HepG2 (cell line): ENCODE measurements at regions not wholly inside any gene's neighbourhood (a gene's known extent, or its start where the extent isn't known, plus 50 kb on each side); places are given as distances from the start of the nearest gene placed in this dataset.

Source experiments
- ATAC-seq: fragments of 200-7000 bp; cut with Tn5 transposase; 3 replicates; pipeline ENCODE4 v1.9.1; 2020; ENCODE audit warnings: mild to moderate bottlenecking, moderate library complexity
- BruUV-seq: library from RNA; stranded (reverse); fragments of 400-500 nt; replicated peaks from 2 replicates; lab custom pipeline; 2021; lab: Mats Ljungman, UMichigan
- CTCF ChIA-PET: fragments of 300-600 bp; formaldehyde crosslinking; extraction: SDS; loops from one replicate; lab custom pipeline; 2021; ENCODE audit warnings: low total read pairs, inconsistent platforms, low intra/inter-chr PET ratio; lab: Yijun Ruan, JAX
- POLR2A ChIA-PET: fragments of 350-600 bp; sonication (Branson Sonifier 250); formaldehyde crosslinking; loops from one replicate; lab custom pipeline; 2020; ENCODE audit warnings: antibody characterized with exemption, inconsistent platforms; lab: Yijun Ruan, JAX
- DNase-seq: peaks from one replicate; pipeline ENCODE4 v3.0.0-alpha.2; 2015; ENCODE audit warnings: low spot score
- FAIRE-seq: peaks from 3 replicates; lab custom pipeline; 2011; peaks lifted over from hg19 to GRCh38; lab: Jason Lieb, UNC
- H2AFZ ChIP-seq: one replicate; pipeline ENCODE4 v1.6.1; 2011; ENCODE audit warnings: low read length, inconsistent platforms
- H3K27ac ChIP-seq: fragments of 300-600 bp; 3 replicates; pipeline ENCODE4 v1.8.0; 2011; ENCODE audit warnings: mixed run types, mild to moderate bottlenecking, mixed read lengths, low read length, inconsistent platforms; ENCODE audit not compliant: insufficient read depth; ENCODE audit errors: extremely low read length
- H3K27me3 ChIP-seq, 2 experiments: fragments of 200-600 bp in 1 of 2; 2 replicates in 1 of 2; 3 replicates in 1 of 2; pipeline versions ENCODE4 v1.6.0 to v1.8.0; 2011; ENCODE audit warnings: low read length in 2 of 2, mild to moderate bottlenecking in 2 of 2, moderate library complexity in 2 of 2, inconsistent platforms in 1 of 2; ENCODE audit not compliant: insufficient read depth in 2 of 2, control insufficient read depth in 1 of 2
- H3K36me3 ChIP-seq, 2 experiments: fragments of 200-600 bp in 1 of 2; replicated peaks in 1 of 2; 2 replicates in 1 of 2; 3 replicates in 1 of 2; pipeline versions ENCODE4 v1.5.1 to v1.8.0; 2011; ENCODE audit warnings: low read length in 2 of 2, inconsistent platforms in 1 of 2; ENCODE audit not compliant: insufficient read depth in 2 of 2, control insufficient read depth in 1 of 2
- H3K4me1 ChIP-seq: 2 replicates; pipeline ENCODE4 v1.5.1; 2012; ENCODE audit warnings: low read length, inconsistent platforms; ENCODE audit not compliant: insufficient read depth
- H3K4me2 ChIP-seq: 2 replicates; pipeline ENCODE4 v1.6.0; 2011; ENCODE audit warnings: low read depth, low read length, inconsistent platforms
- H3K4me3 ChIP-seq, 3 experiments: fragments of 200-600 bp in 1 of 3; sonication (generic), shearing (Covaris generic) in 1 of 3; replicated peaks in 1 of 3; 2 replicates each; pipeline ENCODE4 v1.5.1; 2011 to 2016; ENCODE audit warnings: low read length in 3 of 3, inconsistent platforms in 2 of 3, low read depth in 2 of 3, mild to moderate bottlenecking in 2 of 3, control low read depth in 1 of 3, mixed read lengths in 1 of 3; ENCODE audit not compliant: insufficient read depth in 1 of 3
- H3K79me2 ChIP-seq: one replicate; pipeline ENCODE4 v1.6.1; 2011; ENCODE audit warnings: low read length, inconsistent platforms; ENCODE audit not compliant: insufficient read depth
- H3K9ac ChIP-seq: 2 replicates; pipeline ENCODE4 v1.6.0; 2011; ENCODE audit warnings: mild to moderate bottlenecking, low read depth, low read length, inconsistent platforms; ENCODE audit not compliant: insufficient read depth
- H3K9me3 ChIP-seq: 2 replicates; pipeline ENCODE4 v1.5.1; 2012; ENCODE audit warnings: mild to moderate bottlenecking, low read length
- H4K20me1 ChIP-seq: 2 replicates; pipeline ENCODE4 v1.6.0; 2011; ENCODE audit warnings: inconsistent platforms, mild to moderate bottlenecking, low read length, moderate library complexity; ENCODE audit not compliant: insufficient read depth
- BCL6 ChIP-seq: IDR thresholded peaks from 2 replicates; pipeline ENCODE4 v1.6.1; 2016; ENCODE audit warnings: missing genetic modification reagents, missing compliant biosample characterization
- DMAP1 ChIP-seq: IDR thresholded peaks from 2 replicates; pipeline ENCODE4 v1.6.1; 2016
- ELF3 ChIP-seq: IDR thresholded peaks from 2 replicates; pipeline ENCODE4 v1.6.1; 2016; ENCODE audit warnings: missing genetic modification reagents, missing compliant biosample characterization
- FIP1L1 ChIP-seq: fragments of 200-400 bp; formaldehyde crosslinking; IDR thresholded peaks from 2 replicates; pipeline ENCODE4 v1.6.1; 2018; ENCODE audit warnings: low read depth, mild to moderate bottlenecking, low read length, moderate library complexity, borderline replicate concordance; ENCODE audit not compliant: insufficient read depth
- FOXK1 ChIP-seq: sonication (generic); formaldehyde crosslinking; IDR thresholded peaks from 2 replicates; pipeline ENCODE4 v1.4.0; 2020; ENCODE audit warnings: low read depth, missing genetic modification reagents, borderline replicate concordance
- HNRNPK ChIP-seq: fragments of 200-400 bp; formaldehyde crosslinking; IDR thresholded peaks from 2 replicates; pipeline ENCODE4 v1.6.1; 2018; ENCODE audit warnings: low read length, low read depth, moderate library complexity, mild to moderate bottlenecking; ENCODE audit not compliant: poor library complexity, severe bottlenecking
- KAT7 ChIP-seq: IDR thresholded peaks from 2 replicates; pipeline ENCODE4 v1.6.1; 2018; ENCODE audit warnings: borderline replicate concordance, missing compliant biosample characterization
- KDM5B ChIP-seq: sonication (generic); formaldehyde crosslinking; IDR thresholded peaks from 2 replicates; pipeline ENCODE4 v1.4.0; 2020; ENCODE audit warnings: missing genetic modification reagents, mild to moderate bottlenecking, borderline replicate concordance
- KLF15 ChIP-seq: sonication (generic); formaldehyde crosslinking; IDR thresholded peaks from 2 replicates; pipeline ENCODE4 v1.8.1; 2023; ENCODE audit warnings: borderline replicate concordance, mild to moderate bottlenecking, inconsistent platforms, missing genetic modification reagents, mixed read lengths
- RARG ChIP-seq: sonication (generic); formaldehyde crosslinking; IDR thresholded peaks from 2 replicates; pipeline ENCODE4 v1.4.0; 2020; ENCODE audit warnings: low read depth, mild to moderate bottlenecking, missing genetic modification reagents
- REXO4 ChIP-seq: sonication (generic); formaldehyde crosslinking; IDR thresholded peaks from 2 replicates; pipeline ENCODE4 v1.8.0; 2022; ENCODE audit warnings: missing genetic modification reagents, mild to moderate bottlenecking, borderline replicate concordance
- TBX2 ChIP-seq: sonication (generic); formaldehyde crosslinking; IDR thresholded peaks from 2 replicates; pipeline ENCODE4 v1.5.0; 2020; ENCODE audit warnings: missing genetic modification reagents, mild to moderate bottlenecking, borderline replicate concordance
- TCF7 ChIP-seq: sonication (generic); IDR thresholded peaks from 2 replicates; pipeline ENCODE4 v1.6.1; 2016; ENCODE audit warnings: antibody characterized with exemption, low read depth
- ZFP41 ChIP-seq: sonication (generic); formaldehyde crosslinking; IDR thresholded peaks from 2 replicates; pipeline ENCODE4 v1.4.0; 2020; ENCODE audit warnings: mild to moderate bottlenecking, missing genetic modification reagents, borderline replicate concordance
- ZHX1 ChIP-seq: sonication (generic); formaldehyde crosslinking; IDR thresholded peaks from 2 replicates; pipeline ENCODE4 v1.8.1; 2022; ENCODE audit warnings: low read depth, mild to moderate bottlenecking, missing genetic modification reagents
- ZNF44 ChIP-seq: sonication (generic); formaldehyde crosslinking; IDR thresholded peaks from 2 replicates; pipeline ENCODE4 v1.5.1; 2020; ENCODE audit warnings: mild to moderate bottlenecking, missing genetic modification reagents
- ZNF780A ChIP-seq: sonication (generic); formaldehyde crosslinking; IDR thresholded peaks from 2 replicates; pipeline ENCODE4 v1.8.0; 2022; ENCODE audit warnings: mild to moderate bottlenecking, missing genetic modification reagents, moderate library complexity
- WGBS: methylation state at CpG from one replicate; pipeline ENCODE4 v1.1.6; 2017; ENCODE audit warnings: low lambda C conversion rate; 5-methylcytosine and 5-hydroxymethylcytosine counted together
- in situ Hi-C: cut with HindIII; loops from 2 replicates; pipeline ENCODE4 v1.10.0; 2017; ENCODE audit warnings: low pct_unique_long_range_greater_than_20kb; ENCODE audit not compliant: extremely low pct_ligation_motif_present
- intact Hi-C: fragments of 100-400 bp; cut with micrococcal nuclease; formaldehyde crosslinking; loops from one replicate; pipeline ENCODE4 v1.10.0; 2022; ENCODE audit not compliant: unreplicated experiment
- TF ChIP-seq, protein P1 (sequence below): sonication (generic); formaldehyde crosslinking; IDR thresholded peaks from 2 replicates; pipeline ENCODE4 v1.4.0; 2020; ENCODE audit warnings: mild to moderate bottlenecking, missing genetic modification reagents

GRCh38 chr4:41410049-41410448, 127.9 kb upstream of the LIMCH1 start:
- no peak for FAIRE-seq
- Histone ChIP-seq H3K4me2 (no peak overlapping the region), H3K79me2 (no peaks in the 10 kb centered on the region), H3K36me3 (no peaks in the 10 kb centered on the region), H3K4me3 (no peak overlapping the region), H3K4me1 (no peaks in the 10 kb centered on the region), H3K27me3 (peaks cover 0 to 3% of the 10 kb centered on the region in 2 experiments; a peak in 2 of 5 replicates), H3K9ac (no peak overlapping the region), H2AFZ (no peak overlapping the region), H4K20me1 (no peaks in the 10 kb centered on the region), H3K27ac (no peak overlapping the region), H3K9me3 (no peaks in the 10 kb centered on the region)
- no peak for DNase-seq
- WGBS: 1% methylated on average over 3 of the region's 3 CpGs
- no peak for ATAC-seq
- POLR2A ChIA-PET: no interaction called here
- BruUV-seq: no TSS peak
- intact Hi-C loops (no loop called here), in situ Hi-C loops (no loop called here)
- CTCF ChIA-PET: no interaction called here
- TF ChIP-seq ZHX1 (CRISPR knock-in tag) (no peak), KLF15 (CRISPR knock-in tag) (no peak), FOXK1 (no peak), KAT7 (CRISPR knock-in tag) (no peak), KDM5B (CRISPR knock-in tag) (no peak), FIP1L1 (no peak), BCL6 (CRISPR knock-in tag) (no peak), ZNF44 (CRISPR knock-in tag) (no peak), ZNF780A (CRISPR knock-in tag) (no peak), REXO4 (CRISPR knock-in tag) (no peak), HNRNPK (no peak), ZFP41 (no peak), TCF7 (no peak), DMAP1 (CRISPR knock-in tag) (no peak), TBX2 (CRISPR knock-in tag) (no peak), RARG (CRISPR knock-in tag) (no peak), ELF3 (no peak)
- TF ChIP-seq, protein P1, sequence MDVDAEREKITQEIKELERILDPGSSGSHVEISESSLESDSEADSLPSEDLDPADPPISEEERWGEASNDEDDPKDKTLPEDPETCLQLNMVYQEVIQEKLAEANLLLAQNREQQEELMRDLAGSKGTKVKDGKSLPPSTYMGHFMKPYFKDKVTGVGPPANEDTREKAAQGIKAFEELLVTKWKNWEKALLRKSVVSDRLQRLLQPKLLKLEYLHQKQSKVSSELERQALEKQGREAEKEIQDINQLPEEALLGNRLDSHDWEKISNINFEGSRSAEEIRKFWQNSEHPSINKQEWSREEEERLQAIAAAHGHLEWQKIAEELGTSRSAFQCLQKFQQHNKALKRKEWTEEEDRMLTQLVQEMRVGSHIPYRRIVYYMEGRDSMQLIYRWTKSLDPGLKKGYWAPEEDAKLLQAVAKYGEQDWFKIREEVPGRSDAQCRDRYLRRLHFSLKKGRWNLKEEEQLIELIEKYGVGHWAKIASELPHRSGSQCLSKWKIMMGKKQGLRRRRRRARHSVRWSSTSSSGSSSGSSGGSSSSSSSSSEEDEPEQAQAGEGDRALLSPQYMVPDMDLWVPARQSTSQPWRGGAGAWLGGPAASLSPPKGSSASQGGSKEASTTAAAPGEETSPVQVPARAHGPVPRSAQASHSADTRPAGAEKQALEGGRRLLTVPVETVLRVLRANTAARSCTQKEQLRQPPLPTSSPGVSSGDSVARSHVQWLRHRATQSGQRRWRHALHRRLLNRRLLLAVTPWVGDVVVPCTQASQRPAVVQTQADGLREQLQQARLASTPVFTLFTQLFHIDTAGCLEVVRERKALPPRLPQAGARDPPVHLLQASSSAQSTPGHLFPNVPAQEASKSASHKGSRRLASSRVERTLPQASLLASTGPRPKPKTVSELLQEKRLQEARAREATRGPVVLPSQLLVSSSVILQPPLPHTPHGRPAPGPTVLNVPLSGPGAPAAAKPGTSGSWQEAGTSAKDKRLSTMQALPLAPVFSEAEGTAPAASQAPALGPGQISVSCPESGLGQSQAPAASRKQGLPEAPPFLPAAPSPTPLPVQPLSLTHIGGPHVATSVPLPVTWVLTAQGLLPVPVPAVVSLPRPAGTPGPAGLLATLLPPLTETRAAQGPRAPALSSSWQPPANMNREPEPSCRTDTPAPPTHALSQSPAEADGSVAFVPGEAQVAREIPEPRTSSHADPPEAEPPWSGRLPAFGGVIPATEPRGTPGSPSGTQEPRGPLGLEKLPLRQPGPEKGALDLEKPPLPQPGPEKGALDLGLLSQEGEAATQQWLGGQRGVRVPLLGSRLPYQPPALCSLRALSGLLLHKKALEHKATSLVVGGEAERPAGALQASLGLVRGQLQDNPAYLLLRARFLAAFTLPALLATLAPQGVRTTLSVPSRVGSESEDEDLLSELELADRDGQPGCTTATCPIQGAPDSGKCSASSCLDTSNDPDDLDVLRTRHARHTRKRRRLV (CRISPR knock-in tag): no peak
